ENCODE measurements at regions not wholly inside any gene's neighbourhood (a gene's known extent, or its start where the extent isn't known, plus 50 kb on each side); places are given as distances from the start of the nearest gene placed in this dataset.

- DNase-seq: no peak
Measured at GRCh38 chr2:47265158-47265557, 88.8 kb upstream of the CALM2 start.

- DNase-seq: no peak
Measured at GRCh38 chr2:47264686-47265085, 88.4 kb upstream of the CALM2 start.

- DNase-seq: peak; percentile 29 to 66 (median 46)
Measured at GRCh38 chr2:47264143-47264542, 87.8 kb upstream of the CALM2 start.

GRCh38 chr2:47262657-47263056 lies 86.3 kb upstream of the CALM2 start:
- DNase-seq: no peak

GRCh38 chr2:47260971-47261370 lies 84.7 kb upstream of the CALM2 start:
- no peak for DNase-seq

- peak; percentile 10 to 62 (median 43) for DNase-seq
Measured at GRCh38 chr2:47259829-47260228, 83.5 kb upstream of the CALM2 start.

GRCh38 chr2:47257946-47258348 lies 81.6 kb upstream of the CALM2 start:
- DNase-seq: no peak

- DNase-seq: no peak
Measured at GRCh38 chr2:47256416-47257087, 80.2 kb upstream of the CALM2 start.

GRCh38 chr2:47255794-47256193 lies 79.5 kb upstream of the CALM2 start:
- DNase-seq: no peak

GRCh38 chr2:47254464-47254863 lies 78.2 kb upstream of the CALM2 start:
- no peak for DNase-seq

- DNase-seq: no peak
Measured at GRCh38 chr2:47253447-47253846, 77.1 kb upstream of the CALM2 start.

- no peak for DNase-seq
Measured at GRCh38 chr2:47251404-47251675, 75.0 kb upstream of the CALM2 start.

GRCh38 chr2:47250586-47251403 lies 74.5 kb upstream of the CALM2 start:
- DNase-seq: no peak

GRCh38 chr2:47249931-47250330 lies 73.6 kb upstream of the CALM2 start:
- no peak for DNase-seq

- no peak for DNase-seq
Measured at GRCh38 chr2:47249157-47249900, 73.0 kb upstream of the CALM2 start.

GRCh38 chr2:47243596-47244323 lies 67.4 kb upstream of the CALM2 start:
- no peak for DNase-seq

- no peak for DNase-seq
Measured at GRCh38 chr2:47241715-47242114, 65.4 kb upstream of the CALM2 start.

GRCh38 chr2:47239119-47239969 lies 63.0 kb upstream of the CALM2 start:
- DNase-seq: no peak

- DNase-seq: no peak
Measured at GRCh38 chr2:47238638-47239037, 62.3 kb upstream of the CALM2 start.

GRCh38 chr2:47237375-47238334 lies 61.3 kb upstream of the CALM2 start:
- DNase-seq: no peak
